H9 (cell line): ENCODE measurements at regions not wholly inside any gene's neighbourhood (a gene's known extent, or its start where the extent isn't known, plus 50 kb on each side); places are given as distances from the start of the nearest gene placed in this dataset.
A peak's percentile ranks its signal among the peaks of the same experiment; 100 is the strongest.

Source experiments
- DNase-seq: peaks from one replicate; pipeline ENCODE4 v3.0.0-alpha.2; 2017
- H2AFZ ChIP-seq: one replicate; pipeline ENCODE4 v1.6.1; 2013; ENCODE audit warnings: mild to moderate bottlenecking, low read length, control low read depth, moderate library complexity
- H2AK5ac ChIP-seq: 2 replicates; pipeline ENCODE4 v1.6.1; 2013; ENCODE audit warnings: low read length, control low read depth, mixed read lengths; ENCODE audit not compliant: insufficient read length
- H2BK120ac ChIP-seq: one replicate; pipeline ENCODE4 v1.6.1; 2013; ENCODE audit warnings: low read depth, mild to moderate bottlenecking, low read length, control low read depth, inconsistent platforms; ENCODE audit not compliant: poor library complexity, severe bottlenecking
- H2BK12ac ChIP-seq: 2 replicates; pipeline ENCODE4 v1.6.1; 2013; ENCODE audit warnings: low read length, control low read depth, mixed read lengths, low read depth; ENCODE audit not compliant: insufficient read length
- H2BK15ac ChIP-seq: 2 replicates; pipeline ENCODE4 v1.6.1; 2013; ENCODE audit warnings: low read depth, low read length, control low read depth
- H2BK20ac ChIP-seq: one replicate; pipeline ENCODE4 v1.6.1; 2013; ENCODE audit warnings: low read depth, mild to moderate bottlenecking, low read length, control low read depth, inconsistent platforms; ENCODE audit not compliant: poor library complexity, severe bottlenecking
- H2BK5ac ChIP-seq: 2 replicates; pipeline ENCODE4 v1.6.1; 2013; ENCODE audit warnings: low read length, control low read depth, mixed read lengths; ENCODE audit not compliant: insufficient read length
- H3K14ac ChIP-seq: 2 replicates; pipeline ENCODE4 v1.6.1; 2013; ENCODE audit warnings: low read length, control low read depth; ENCODE audit not compliant: insufficient read depth
- H3K18ac ChIP-seq: 2 replicates; pipeline ENCODE4 v1.6.1; 2013; ENCODE audit warnings: low read depth, mild to moderate bottlenecking, mixed read lengths, low read length, control low read depth; ENCODE audit not compliant: insufficient read length
- H3K23ac ChIP-seq: 2 replicates; pipeline ENCODE4 v1.6.1; 2013; ENCODE audit warnings: low read length, control low read depth, mixed read lengths, low read depth; ENCODE audit not compliant: insufficient read length
- H3K23me2 ChIP-seq: 2 replicates; pipeline ENCODE4 v1.6.1; 2013; ENCODE audit warnings: low read depth, mild to moderate bottlenecking, mixed read lengths, low read length, control low read depth; ENCODE audit not compliant: insufficient read length, poor library complexity, severe bottlenecking
- H3K27ac ChIP-seq: 2 replicates; pipeline ENCODE4 v1.5.1; 2013; ENCODE audit warnings: low read length, control low read depth, mixed read lengths, low read depth; ENCODE audit not compliant: insufficient read length
- H3K27me3 ChIP-seq: 2 replicates; pipeline ENCODE4 v1.6.1; 2013; ENCODE audit warnings: low read length, control low read depth, inconsistent platforms; ENCODE audit not compliant: insufficient read depth
- H3K4ac ChIP-seq: 2 replicates; pipeline ENCODE4 v1.6.1; 2013; ENCODE audit warnings: low read depth, mild to moderate bottlenecking, control low read depth, inconsistent platforms, low read length, moderate library complexity
- H3K4me1 ChIP-seq: 2 replicates; pipeline ENCODE4 v1.6.1; 2013; ENCODE audit warnings: low read length, control low read depth, inconsistent platforms; ENCODE audit not compliant: insufficient read depth
- H3K4me2 ChIP-seq: 2 replicates; pipeline ENCODE4 v1.6.1; 2013; ENCODE audit warnings: low read length, control low read depth, mixed read lengths; ENCODE audit not compliant: insufficient read length, insufficient read depth
- H3K56ac ChIP-seq: 2 replicates; pipeline ENCODE4 v1.6.1; 2013; ENCODE audit warnings: low read depth, mild to moderate bottlenecking, mixed read lengths, low read length, control low read depth; ENCODE audit not compliant: insufficient read length
- H3K79me1 ChIP-seq: 2 replicates; pipeline ENCODE4 v1.6.1; 2013; ENCODE audit warnings: low read depth, mild to moderate bottlenecking, moderate library complexity, low read length, control low read depth, inconsistent platforms; ENCODE audit not compliant: insufficient read depth, poor library complexity, severe bottlenecking
- H3K79me2 ChIP-seq: 2 replicates; pipeline ENCODE4 v1.6.1; 2013; ENCODE audit warnings: low read length, control low read depth, inconsistent platforms; ENCODE audit not compliant: insufficient read depth
- H3K9ac ChIP-seq: 2 replicates; pipeline ENCODE4 v1.6.1; 2013; ENCODE audit warnings: low read length, control low read depth, mixed read lengths; ENCODE audit not compliant: insufficient read length; ENCODE audit errors: extremely low read depth
- H3K9me3 ChIP-seq: one replicate; pipeline ENCODE4 v1.6.1; 2013; ENCODE audit warnings: low read depth, low read length, inconsistent platforms; ENCODE audit not compliant: control insufficient read depth
- H3T11ph ChIP-seq: one replicate; pipeline ENCODE4 v1.6.1; 2013; ENCODE audit warnings: mild to moderate bottlenecking, low read length, control low read depth, inconsistent platforms
- H4K20me1 ChIP-seq: one replicate; pipeline ENCODE4 v1.6.1; 2013; ENCODE audit not compliant: control insufficient read depth, insufficient read length, insufficient read depth
- H4K5ac ChIP-seq: 2 replicates; pipeline ENCODE4 v1.6.1; 2013; ENCODE audit warnings: low read depth, mild to moderate bottlenecking, mixed read lengths, low read length, control low read depth; ENCODE audit not compliant: insufficient read length
- H4K8ac ChIP-seq: replicated peaks from 2 replicates; pipeline ENCODE4 v1.6.1; 2013; ENCODE audit warnings: low read length, control low read depth, mixed read lengths, low read depth; ENCODE audit not compliant: insufficient read length
- H4K91ac ChIP-seq: 2 replicates; pipeline ENCODE4 v1.6.1; 2013; ENCODE audit warnings: low read depth, mild to moderate bottlenecking, moderate library complexity, mixed read lengths, low read length, control low read depth; ENCODE audit not compliant: insufficient read length
- H3K27ac Mint-ChIP-seq, 3 experiments: 2 replicates in 2 of 3; 3 replicates in 1 of 3; pipeline ENCODE4 v1.8.0; 2020 to 2021; ENCODE audit warnings: mixed read lengths in 3 of 3, mild to moderate bottlenecking in 1 of 3, moderate library complexity in 1 of 3
- H3K27me3 Mint-ChIP-seq: 2 replicates; pipeline ENCODE4 v1.8.0; 2021; ENCODE audit warnings: low read depth, mild to moderate bottlenecking, moderate library complexity, mixed read lengths
- H3K36me3 Mint-ChIP-seq, 3 experiments: 2 replicates in 2 of 3; 3 replicates in 1 of 3; pipeline ENCODE4 v1.8.0; 2020 to 2021; ENCODE audit warnings: low read depth in 3 of 3, mixed read lengths in 3 of 3; ENCODE audit not compliant: insufficient read depth in 1 of 3
- H3K4me1 Mint-ChIP-seq, 2 experiments: 2 replicates each; pipeline ENCODE4 v1.8.0; 2020; ENCODE audit warnings: mixed read lengths in 2 of 2
- H3K4me3 Mint-ChIP-seq, 2 experiments: 2 replicates in 1 of 2; 3 replicates in 1 of 2; pipeline ENCODE4 v1.8.0; 2020 to 2021; ENCODE audit warnings: mild to moderate bottlenecking in 2 of 2, mixed read lengths in 2 of 2, moderate library complexity in 1 of 2
- H3K9me3 Mint-ChIP-seq, 2 experiments: 2 replicates in 1 of 2; 3 replicates in 1 of 2; pipeline ENCODE4 v1.8.0; 2020; ENCODE audit warnings: mild to moderate bottlenecking in 2 of 2, mixed read lengths in 2 of 2, moderate library complexity in 1 of 2
- WGBS: extraction: QIAGEN DNeasy Blood & Tissue Kit; methylation state at CpG from one replicate; pipeline ENCODE4 v1.1.7; 2013; ENCODE audit warnings: missing lambda C conversion rate, low lambda C conversion rate, mixed read lengths; ENCODE audit not compliant: insufficient read length; ENCODE audit errors: extremely low coverage; 5-methylcytosine and 5-hydroxymethylcytosine counted together
- TF ChIP-seq, protein P1 (sequence below): fragments of 200-600 bp; sonication (generic); conservative IDR thresholded peaks from 3 replicates; pipeline ENCODE4 v1.8.0; 2021; ENCODE audit warnings: antibody characterized with exemption, mild to moderate bottlenecking

DNA sequence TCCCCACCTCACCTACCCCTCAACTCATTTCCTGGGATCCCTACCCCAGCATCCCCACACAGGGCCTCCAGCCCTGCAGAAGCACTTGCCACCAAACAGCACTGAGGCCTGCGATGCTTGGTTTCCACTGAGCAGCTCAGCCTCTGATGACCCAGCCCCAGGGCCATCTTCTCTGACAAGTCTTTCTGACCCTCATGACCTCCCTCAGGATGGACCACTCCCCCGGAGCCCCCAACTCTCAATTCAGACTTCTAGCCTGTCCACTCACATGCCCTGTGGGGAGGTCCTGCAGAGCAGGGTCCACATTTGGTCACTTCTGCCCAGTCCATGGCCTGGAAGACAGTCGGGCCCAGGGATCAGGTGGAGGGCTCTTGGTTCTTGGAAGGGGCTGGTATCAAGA, 63.4 kb upstream of the SPATA12 start:
- Histone ChIP-seq H3K23ac (no peak overlapping the region), H2BK20ac (no peak overlapping the region), H2BK120ac (no peak overlapping the region), H3K9me3 (no peaks in the 10 kb centered on the region), H2AK5ac (no peak overlapping the region), H4K5ac (no peak overlapping the region), H3K27me3 (no peaks in the 10 kb centered on the region), H3K23me2 (no peaks in the 10 kb centered on the region), H2BK15ac (no peak overlapping the region), H3K4me2 (no peak overlapping the region), H3K9ac (no peak overlapping the region), H3K4ac (no peak overlapping the region), H3K14ac (no peak overlapping the region), H4K8ac (no peak overlapping the region), H2AFZ (no peak overlapping the region), H3K79me1 (no peaks in the 10 kb centered on the region), H4K91ac (no peak overlapping the region), H3K56ac (no peak overlapping the region), H3K27ac (no peak overlapping the region), H3K79me2 (no peaks in the 10 kb centered on the region), H3T11ph (no peak overlapping the region), H2BK12ac (no peak overlapping the region), H4K20me1 (no peaks in the 10 kb centered on the region), H3K4me1 (no peaks in the 10 kb centered on the region), H2BK5ac (no peak overlapping the region), H3K18ac (no peak overlapping the region)
- no peak overlapping the region for H3K4me3 Mint-ChIP-seq
- WGBS, result no CpG with 5 or more reads among the region's 3 CpGs
- peak overlapping the region in 1 of 3 experiments; percentile 30; a peak in 1 of 7 replicates for H3K27ac Mint-ChIP-seq
- no peak for DNase-seq
- no peaks in the 10 kb centered on the region; a peak in 1 of 5 replicates for H3K9me3 Mint-ChIP-seq
- H3K4me1 Mint-ChIP-seq, result peaks cover 6 to 9% of the 10 kb centered on the region in 2 experiments
- peaks cover 0 to 1% (median 0%) of the 10 kb centered on the region in 3 experiments; a peak in 2 of 7 replicates for H3K36me3 Mint-ChIP-seq
- no peaks in the 10 kb centered on the region for H3K27me3 Mint-ChIP-seq
- TF ChIP-seq, protein P1, sequence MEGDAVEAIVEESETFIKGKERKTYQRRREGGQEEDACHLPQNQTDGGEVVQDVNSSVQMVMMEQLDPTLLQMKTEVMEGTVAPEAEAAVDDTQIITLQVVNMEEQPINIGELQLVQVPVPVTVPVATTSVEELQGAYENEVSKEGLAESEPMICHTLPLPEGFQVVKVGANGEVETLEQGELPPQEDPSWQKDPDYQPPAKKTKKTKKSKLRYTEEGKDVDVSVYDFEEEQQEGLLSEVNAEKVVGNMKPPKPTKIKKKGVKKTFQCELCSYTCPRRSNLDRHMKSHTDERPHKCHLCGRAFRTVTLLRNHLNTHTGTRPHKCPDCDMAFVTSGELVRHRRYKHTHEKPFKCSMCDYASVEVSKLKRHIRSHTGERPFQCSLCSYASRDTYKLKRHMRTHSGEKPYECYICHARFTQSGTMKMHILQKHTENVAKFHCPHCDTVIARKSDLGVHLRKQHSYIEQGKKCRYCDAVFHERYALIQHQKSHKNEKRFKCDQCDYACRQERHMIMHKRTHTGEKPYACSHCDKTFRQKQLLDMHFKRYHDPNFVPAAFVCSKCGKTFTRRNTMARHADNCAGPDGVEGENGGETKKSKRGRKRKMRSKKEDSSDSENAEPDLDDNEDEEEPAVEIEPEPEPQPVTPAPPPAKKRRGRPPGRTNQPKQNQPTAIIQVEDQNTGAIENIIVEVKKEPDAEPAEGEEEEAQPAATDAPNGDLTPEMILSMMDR, result no peak
